NCI-H345 treated with DMSO at 0.1 percent for 48 hours (cell line): ENCODE measurements at regions not wholly inside any gene's neighbourhood (a gene's known extent, or its start where the extent isn't known, plus 50 kb on each side); places are given as distances from the start of the nearest gene placed in this dataset.

ENCODE experiments used
- DNase-seq: peaks from one replicate; lab custom pipeline; 2025; ENCODE audit not compliant: unreplicated experiment; lab: John Stamatoyannopoulos, UW

DNA sequence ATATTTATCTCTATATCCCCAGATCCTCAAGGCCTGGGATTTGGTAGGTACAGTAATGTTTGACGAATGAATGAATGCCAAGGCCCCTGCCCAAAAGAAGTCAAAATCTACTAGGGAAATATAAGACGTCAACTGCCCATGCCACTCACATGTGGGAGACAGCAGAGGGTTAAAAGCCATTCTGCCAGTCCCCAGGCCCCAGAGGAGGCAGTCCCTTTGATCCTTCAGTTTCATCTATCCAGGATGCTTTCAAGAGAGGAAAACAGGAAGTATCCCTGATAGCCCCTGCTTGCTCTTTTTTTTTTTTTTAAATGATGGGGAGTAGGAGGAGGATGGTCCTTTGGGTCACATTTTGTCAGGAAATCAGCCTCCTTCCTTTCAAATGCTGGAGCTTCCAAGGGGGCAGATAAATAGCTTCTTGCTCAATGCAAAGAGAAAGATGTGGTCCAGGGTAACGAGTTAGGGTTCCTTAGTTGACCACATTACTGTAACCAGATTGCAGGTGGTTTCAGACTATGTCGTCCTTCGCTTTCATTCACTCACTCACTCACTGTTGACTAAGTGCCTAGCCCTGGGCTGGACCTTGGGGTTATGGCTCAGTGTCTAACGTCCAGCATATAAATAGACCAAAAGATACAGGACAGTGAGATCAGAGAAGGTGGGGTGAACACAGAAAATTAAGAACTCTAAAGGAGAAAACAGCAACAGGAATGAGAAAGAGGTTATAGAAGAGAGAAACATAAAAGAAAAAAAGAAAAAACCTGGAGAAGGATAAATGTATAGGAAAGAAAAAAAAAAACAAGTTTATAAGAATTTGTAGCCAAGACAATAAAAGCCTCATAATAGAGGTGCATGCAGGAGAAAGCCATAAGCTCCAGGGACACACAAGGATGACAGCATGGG is 64.6 kb upstream of the PIM1 start:
- DNase-seq: no peak

DNA sequence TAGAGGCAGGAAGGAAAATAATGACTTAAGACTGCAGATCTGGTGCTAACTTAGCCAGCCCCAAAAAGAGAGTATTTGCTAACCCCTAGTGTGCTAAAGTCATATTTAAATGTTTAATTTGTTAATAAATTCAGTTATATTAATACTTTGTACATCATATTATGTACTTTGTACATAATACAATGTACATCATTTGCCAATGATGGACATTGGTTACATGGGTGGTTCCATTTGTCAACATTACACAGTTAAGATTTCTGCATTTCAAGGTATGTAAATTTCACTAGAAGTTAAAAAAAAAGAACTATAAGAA is 63.9 kb upstream of the PIM1 start:
- DNase-seq: no peak

DNA sequence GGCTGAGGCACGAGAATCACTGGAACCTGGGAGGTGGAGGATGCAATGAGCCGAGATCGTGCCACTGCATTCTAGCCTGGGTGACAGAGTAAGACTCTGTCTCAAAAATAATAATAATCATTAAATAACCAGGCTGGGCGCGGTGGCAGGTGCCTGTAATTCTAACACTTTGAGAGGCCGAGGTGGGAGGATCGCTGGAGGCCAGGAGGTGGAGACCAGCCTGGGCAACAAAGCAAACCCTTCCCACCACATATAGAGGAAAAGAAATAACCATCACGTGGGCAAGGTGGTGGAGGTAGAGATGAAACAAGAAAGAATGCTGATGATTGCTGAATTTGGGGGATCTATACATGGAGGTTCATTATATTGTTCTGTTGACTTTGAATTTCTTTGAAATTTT is 63.4 kb upstream of the PIM1 start:
- DNase-seq: no peak

DNA sequence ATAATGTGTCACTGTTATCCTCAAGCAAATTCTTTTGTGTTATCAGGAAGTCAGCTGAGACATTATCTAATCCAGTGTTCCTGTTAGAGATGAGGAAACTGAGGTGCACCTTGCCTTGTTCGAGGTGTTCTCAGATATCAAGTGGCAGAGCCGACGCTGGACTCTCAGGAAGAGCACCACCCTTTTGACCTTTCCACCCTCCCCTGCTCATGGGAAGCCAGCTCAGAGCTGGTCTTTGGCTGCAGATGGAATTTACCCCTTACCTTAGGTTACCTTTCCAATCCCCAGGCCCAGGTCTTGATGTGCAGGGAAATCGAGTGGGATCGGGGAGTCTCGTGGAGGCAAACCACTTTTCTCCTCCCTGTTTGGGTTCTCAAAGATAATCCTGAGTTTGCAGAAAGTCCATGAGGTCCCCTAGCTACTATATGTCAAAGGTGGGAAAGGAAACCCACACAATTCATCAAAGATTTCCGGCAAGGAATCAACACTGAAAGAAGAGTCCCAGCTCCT is 62.9 kb upstream of the PIM1 start:
- DNase-seq: no peak

DNA sequence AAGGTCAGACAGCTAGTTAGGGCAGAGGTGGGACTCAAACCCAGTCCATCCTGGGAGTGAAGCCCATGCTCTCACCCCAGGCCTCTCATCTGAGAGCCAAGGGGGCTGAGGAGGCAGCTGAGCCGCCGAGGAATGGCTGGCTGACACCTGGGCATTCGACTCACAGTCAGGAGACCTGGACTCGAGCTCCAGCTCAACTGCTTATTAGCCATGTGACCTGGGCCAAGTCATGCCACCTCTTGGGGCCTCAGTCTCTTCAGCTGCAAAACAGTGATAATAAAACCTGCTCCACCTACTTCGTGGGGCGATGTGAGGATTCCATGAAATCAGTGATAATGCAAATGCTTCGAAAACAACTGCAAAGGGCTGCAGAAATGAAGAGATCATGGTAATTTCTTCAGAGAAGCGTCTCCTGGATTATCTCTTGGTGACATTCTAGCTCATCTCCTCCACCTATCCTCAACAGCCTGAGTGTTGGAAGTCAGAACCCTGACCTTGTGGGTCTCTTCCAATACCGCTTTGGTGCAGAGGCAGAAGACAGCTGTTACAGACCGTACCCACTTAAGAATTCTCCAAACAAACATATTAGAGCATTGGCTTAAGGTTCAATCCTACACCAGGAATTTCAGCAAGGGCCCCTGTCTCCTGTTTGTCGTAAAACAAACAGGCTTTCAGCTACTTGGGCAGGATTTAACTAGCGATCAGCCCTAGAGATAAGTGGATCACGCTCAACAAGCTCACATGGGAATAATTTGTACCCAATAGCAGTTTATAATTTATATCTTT is 60.0 kb upstream of the PIM1 start:
- no peak for DNase-seq

DNA sequence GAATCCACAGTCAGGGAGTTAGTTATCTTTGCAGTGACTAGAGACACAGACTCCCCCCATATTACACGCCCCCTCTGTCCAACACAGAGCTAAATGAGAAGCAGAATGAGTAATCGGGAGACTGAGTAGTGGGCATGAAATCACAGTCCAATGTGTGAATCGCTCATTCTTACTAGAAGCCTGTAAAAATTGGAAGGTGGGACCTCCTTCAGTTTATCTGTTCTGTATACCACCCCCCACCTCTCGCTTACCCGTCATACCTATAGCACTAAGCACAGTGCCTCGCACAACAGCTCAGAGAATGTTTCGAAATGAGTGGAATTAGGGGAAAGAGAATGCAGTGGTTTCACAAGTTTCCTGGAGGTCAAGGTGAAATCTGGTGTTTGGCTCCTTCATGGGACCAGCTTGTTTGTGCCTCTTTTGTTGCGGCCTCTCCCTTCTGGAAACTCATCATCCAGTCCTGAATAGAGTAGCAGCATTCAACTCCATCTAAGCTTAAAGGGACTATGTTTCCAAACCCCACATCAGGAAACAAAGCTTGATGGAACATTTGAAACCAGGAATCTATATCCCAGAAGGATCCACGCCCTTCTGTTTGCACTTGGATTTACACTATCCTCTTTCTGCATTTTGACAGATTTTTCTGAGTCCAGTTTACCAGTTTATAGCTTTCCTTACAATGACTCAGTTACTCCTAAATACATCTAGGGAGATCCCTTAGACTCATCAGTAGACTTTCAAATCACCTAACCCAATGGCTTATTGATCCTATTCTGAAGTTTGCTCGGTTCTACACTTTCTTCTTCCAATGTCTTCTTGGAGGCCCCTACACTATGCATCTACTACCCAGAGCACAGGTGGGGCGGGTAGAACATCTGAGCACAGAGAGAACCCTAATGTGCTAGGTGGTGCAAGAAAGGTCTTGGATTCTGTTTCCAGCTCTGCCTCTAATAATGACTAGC is 59.2 kb upstream of the PIM1 start:
- no peak for DNase-seq

DNA sequence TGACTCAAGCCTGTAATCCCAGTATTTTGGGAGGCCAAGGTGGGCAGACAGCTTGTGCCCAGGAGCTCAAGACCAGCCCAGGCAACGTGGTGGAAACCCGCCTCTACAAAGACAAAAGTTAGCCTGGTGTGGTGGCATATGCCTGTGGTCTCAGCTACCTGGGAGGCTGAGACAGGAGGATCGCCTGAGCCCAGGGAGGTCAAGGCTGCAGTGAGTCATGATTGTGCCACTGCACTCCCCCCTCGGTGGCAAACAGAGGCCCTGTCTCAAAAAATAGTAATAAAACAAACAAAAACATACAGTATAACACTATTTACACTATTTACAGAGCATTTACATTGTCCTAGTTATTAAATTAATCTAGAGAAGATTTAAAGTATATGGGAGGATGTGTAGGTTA is 56.0 kb upstream of the PIM1 start:
- no peak for DNase-seq

DNA sequence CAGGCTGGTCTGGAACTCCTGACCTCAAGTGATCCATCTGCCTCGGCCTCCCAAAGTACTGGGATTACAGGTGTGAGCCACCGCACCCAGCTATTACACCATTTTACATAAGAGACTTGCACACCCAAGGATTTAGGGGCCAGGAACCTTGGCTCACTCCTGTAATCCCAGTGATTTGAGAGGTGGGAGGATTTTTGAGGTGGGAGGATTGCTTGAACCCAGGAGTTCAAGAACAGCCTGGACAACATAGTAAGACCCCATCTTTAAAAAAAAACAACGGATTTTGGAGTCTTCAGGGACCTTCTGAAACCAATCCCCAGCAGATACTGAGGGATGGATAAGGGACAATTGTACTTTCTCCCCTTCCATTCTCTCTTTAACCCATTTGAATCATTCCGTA is 55.3 kb upstream of the PIM1 start:
- DNase-seq: no peak

DNA sequence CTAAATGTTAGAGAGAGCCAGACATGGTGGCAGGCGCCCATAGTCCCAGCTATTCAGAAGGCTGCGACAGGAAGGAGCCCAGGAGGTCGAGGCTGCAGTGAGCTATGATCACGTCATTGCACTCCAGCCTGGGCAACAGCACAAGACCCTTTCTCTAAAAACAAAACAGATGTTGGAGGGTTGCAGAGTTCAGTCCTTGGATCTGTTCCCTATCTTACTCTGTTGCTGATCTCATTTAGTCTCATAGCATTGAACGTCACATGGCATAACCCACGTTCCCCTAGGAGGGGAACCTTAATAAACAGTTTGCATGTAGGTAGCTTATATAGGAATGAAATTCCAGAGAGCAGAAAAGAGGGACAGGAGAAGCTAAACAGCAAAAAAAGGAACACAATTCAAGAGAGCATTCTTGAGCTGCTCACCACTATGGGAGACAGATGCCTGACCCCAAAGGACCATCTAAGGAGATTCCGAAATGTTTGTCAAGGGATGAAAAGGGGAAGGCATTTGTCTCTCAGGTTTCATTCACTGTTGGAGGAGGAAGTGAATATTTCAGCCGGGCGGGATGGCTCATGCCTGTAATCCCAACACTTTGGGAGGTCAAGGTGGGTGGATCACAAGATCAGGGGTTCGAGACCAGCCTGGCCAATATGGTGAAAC is 54.6 kb upstream of the PIM1 start:
- no peak for DNase-seq

DNA sequence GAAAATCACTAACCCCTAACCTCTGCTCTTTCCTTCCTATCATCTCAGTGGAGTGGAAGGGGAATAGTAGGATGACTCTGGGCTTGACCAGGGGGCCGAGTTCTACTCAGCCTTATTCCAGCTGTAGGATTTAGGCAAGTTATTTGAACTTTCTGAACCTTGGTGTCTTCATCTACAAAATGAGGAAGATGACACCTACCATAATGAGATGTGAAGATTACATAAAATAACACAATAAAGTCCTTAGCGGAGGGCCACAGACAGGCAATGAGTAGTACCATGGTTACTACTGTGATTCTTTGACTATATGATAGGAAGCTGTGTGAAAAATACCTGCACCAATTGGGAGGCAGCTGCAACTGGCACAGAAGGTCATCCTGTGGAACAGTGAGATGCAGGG is 53.6 kb upstream of the PIM1 start:
- no peak for DNase-seq

DNA sequence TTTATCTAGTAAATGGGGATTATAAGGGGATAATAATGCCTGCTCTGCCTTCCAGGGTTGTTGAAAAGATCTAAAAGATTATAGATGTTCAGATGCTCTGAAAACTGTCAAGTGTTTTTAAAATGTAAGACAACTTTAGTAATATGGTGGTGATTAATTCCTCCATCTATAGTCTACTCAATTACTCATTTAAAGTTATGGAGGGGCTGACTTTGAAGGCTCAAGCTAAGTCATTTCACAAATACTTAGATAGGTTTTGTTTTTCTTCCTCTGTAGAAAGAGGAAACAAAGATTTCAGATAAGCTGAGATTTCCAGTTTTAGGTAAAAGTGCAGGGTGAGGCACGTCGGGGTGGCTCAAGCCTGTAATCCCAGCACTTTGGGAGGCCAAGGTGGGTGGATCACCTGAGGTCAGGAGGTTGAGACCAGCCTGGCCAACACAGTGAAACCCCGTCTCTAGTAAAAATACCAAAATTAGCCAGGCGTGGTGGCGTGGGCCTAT is 50.5 kb upstream of the PIM1 start:
- no peak for DNase-seq
